Mesothelial cell of epicardium (in vitro differentiated cells): ENCODE measurements at regions not wholly inside any gene's neighbourhood (a gene's known extent, or its start where the extent isn't known, plus 50 kb on each side); places are given as distances from the start of the nearest gene placed in this dataset.

ENCODE experiments used
- DNase-seq, 2 experiments: peaks; one replicate each; pipeline ENCODE4 v3.0.0; 2021; ENCODE audit warnings: low spot score in 2 of 2; ENCODE audit not compliant: unreplicated experiment in 2 of 2
- H3K27ac Mint-ChIP-seq: 2 replicates; pipeline ENCODE4 v1.8.0; 2021; ENCODE audit warnings: mixed read lengths
- H3K27me3 Mint-ChIP-seq: 2 replicates; pipeline ENCODE4 v1.8.0; 2021; ENCODE audit warnings: low read depth, mixed read lengths
- H3K36me3 Mint-ChIP-seq: 2 replicates; pipeline ENCODE4 v1.8.0; 2021; ENCODE audit warnings: mixed read lengths
- H3K4me1 Mint-ChIP-seq: 2 replicates; pipeline ENCODE4 v1.8.0; 2021; ENCODE audit warnings: mixed read lengths
- H3K4me3 Mint-ChIP-seq: 2 replicates; pipeline ENCODE4 v1.8.0; 2021; ENCODE audit warnings: mild to moderate bottlenecking, moderate library complexity, mixed read lengths
- H3K9me3 Mint-ChIP-seq: 2 replicates; pipeline ENCODE4 v1.8.0; 2021; ENCODE audit warnings: mixed read lengths
- TF ChIP-seq, protein P1 (sequence below): fragments of 200-600 bp; sonication (generic); IDR thresholded peaks from one replicate; pipeline ENCODE4 v1.5.0; 2021; ENCODE audit warnings: antibody characterized with exemption; ENCODE audit not compliant: unreplicated experiment

DNA sequence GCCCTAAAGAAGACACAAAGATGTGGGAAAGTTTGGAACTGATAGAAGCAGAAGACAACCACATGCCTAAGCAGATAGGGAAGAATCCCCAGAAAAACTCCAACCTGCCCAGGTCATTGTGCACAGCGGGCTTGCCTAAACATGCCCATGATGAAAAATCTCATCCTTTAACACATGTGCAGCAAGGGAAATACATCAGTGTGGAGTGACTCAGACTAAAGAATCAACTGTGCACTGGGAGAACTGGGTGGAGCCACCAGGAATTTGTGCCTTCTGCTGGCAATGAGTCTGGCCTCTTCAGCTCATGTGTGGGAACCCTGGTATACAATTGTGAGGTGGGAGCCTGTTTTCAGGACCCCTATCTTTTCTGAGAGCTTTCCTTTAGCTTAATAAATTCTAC is 398.5 kb downstream of the FSCB start:
- H3K27me3 Mint-ChIP-seq = no peaks in the 10 kb centered on the region
- peaks cover 3% of the 10 kb centered on the region for H3K36me3 Mint-ChIP-seq
- no peak for DNase-seq
- H3K4me3 Mint-ChIP-seq = no peak overlapping the region
- no peak overlapping the region for H3K27ac Mint-ChIP-seq
- no peaks in the 10 kb centered on the region for H3K4me1 Mint-ChIP-seq
- peaks cover 39% of the 10 kb centered on the region for H3K9me3 Mint-ChIP-seq
- TF ChIP-seq, protein P1, sequence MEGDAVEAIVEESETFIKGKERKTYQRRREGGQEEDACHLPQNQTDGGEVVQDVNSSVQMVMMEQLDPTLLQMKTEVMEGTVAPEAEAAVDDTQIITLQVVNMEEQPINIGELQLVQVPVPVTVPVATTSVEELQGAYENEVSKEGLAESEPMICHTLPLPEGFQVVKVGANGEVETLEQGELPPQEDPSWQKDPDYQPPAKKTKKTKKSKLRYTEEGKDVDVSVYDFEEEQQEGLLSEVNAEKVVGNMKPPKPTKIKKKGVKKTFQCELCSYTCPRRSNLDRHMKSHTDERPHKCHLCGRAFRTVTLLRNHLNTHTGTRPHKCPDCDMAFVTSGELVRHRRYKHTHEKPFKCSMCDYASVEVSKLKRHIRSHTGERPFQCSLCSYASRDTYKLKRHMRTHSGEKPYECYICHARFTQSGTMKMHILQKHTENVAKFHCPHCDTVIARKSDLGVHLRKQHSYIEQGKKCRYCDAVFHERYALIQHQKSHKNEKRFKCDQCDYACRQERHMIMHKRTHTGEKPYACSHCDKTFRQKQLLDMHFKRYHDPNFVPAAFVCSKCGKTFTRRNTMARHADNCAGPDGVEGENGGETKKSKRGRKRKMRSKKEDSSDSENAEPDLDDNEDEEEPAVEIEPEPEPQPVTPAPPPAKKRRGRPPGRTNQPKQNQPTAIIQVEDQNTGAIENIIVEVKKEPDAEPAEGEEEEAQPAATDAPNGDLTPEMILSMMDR = no peak

DNA sequence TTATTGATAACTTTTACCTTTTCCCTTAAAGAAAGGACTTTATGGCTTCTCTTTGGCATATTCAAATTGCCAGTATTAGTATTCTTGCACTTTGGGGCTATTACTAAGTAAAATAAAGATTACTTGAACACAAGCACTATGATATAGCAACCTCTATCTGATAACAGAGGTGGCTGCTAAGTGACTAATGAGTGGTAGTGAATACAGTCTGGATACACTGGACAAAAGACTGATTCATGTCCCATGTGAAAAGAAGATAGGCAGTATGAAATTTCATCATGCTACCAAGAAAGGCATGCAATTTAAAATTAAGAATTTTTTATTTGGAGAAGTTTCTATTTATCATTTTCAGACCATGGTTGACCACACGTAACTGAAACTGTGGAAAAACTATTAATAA is 399.9 kb downstream of the FSCB start:
- H3K36me3 Mint-ChIP-seq = peaks cover 3% of the 10 kb centered on the region
- H3K4me3 Mint-ChIP-seq = no peak overlapping the region
- peaks cover 39% of the 10 kb centered on the region for H3K9me3 Mint-ChIP-seq
- H3K27ac Mint-ChIP-seq = no peak overlapping the region
- no peak for DNase-seq
- TF ChIP-seq, protein P1 = no peak
- H3K27me3 Mint-ChIP-seq = no peaks in the 10 kb centered on the region
- no peaks in the 10 kb centered on the region for H3K4me1 Mint-ChIP-seq

- H3K36me3 Mint-ChIP-seq = no peaks in the 10 kb centered on the region
- no peaks in the 10 kb centered on the region for H3K27me3 Mint-ChIP-seq
- peaks cover 11% of the 10 kb centered on the region for H3K4me1 Mint-ChIP-seq
- no peak overlapping the region for H3K27ac Mint-ChIP-seq
- TF ChIP-seq, protein P1 = no peak
- no peak overlapping the region for H3K4me3 Mint-ChIP-seq
- peaks cover 2% of the 10 kb centered on the region for H3K9me3 Mint-ChIP-seq
- no peak for DNase-seq
These were observed 407.2 kb downstream of the FSCB start for GRCh38 chr14:44099743-44100488.

GRCh38 chr14:44081146-44081545 is 425.9 kb downstream of the FSCB start:
- DNase-seq = no peak
- H3K27me3 Mint-ChIP-seq = no peaks in the 10 kb centered on the region
- no peaks in the 10 kb centered on the region for H3K4me1 Mint-ChIP-seq
- no peaks in the 10 kb centered on the region for H3K36me3 Mint-ChIP-seq
- H3K27ac Mint-ChIP-seq = no peak overlapping the region
- H3K9me3 Mint-ChIP-seq = peaks cover 7% of the 10 kb centered on the region
- H3K4me3 Mint-ChIP-seq = no peak overlapping the region
- TF ChIP-seq, protein P1 = no peak

- no peak overlapping the region for H3K4me3 Mint-ChIP-seq
- no peaks in the 10 kb centered on the region for H3K27me3 Mint-ChIP-seq
- H3K4me1 Mint-ChIP-seq = no peaks in the 10 kb centered on the region
- H3K36me3 Mint-ChIP-seq = no peaks in the 10 kb centered on the region
- no peak for DNase-seq
- no peak overlapping the region for H3K27ac Mint-ChIP-seq
- TF ChIP-seq, protein P1 = no peak
- peaks cover 9% of the 10 kb centered on the region for H3K9me3 Mint-ChIP-seq
These were observed 437.0 kb downstream of the FSCB start for GRCh38 chr14:44070046-44070445.
